GM12878 (cell line): ENCODE measurements at regions not wholly inside any gene's neighbourhood (a gene's known extent, or its start where the extent isn't known, plus 50 kb on each side); places are given as distances from the start of the nearest gene placed in this dataset.

Experiments used
- ATAC-seq: fragments of 200-7000 bp; cut with Tn5 transposase; 3 replicates; pipeline ENCODE4 v1.9.1; 2020; ENCODE audit warnings: mild to moderate bottlenecking, moderate library complexity
- BruUV-seq: library from RNA; stranded (reverse); fragments of 400-500 nt; replicated peaks from 2 replicates; lab custom pipeline; 2021; lab: Mats Ljungman, UMichigan
- CTCF ChIA-PET: fragments of 300-600 bp; sonication (Branson Sonifier 250); formaldehyde crosslinking; extraction: SDS; loops from one replicate; lab custom pipeline; 2021; ENCODE audit warnings: inconsistent platforms; lab: Yijun Ruan, JAX
- POLR2A ChIA-PET: fragments of 350-600 bp; formaldehyde crosslinking; extraction: SDS; loops from one replicate; lab custom pipeline; 2021; ENCODE audit warnings: inconsistent platforms; lab: Charles Lee
- RAD21 ChIA-PET: fragments of 300-600 bp; sonication (Branson Sonifier 250); formaldehyde crosslinking; loops from one replicate; lab custom pipeline; 2023; ENCODE audit warnings: antibody characterized with exemption; ENCODE audit not compliant: unreplicated experiment; lab: Charles Lee
- SMC1A ChIA-PET: fragments of 300-600 bp; sonication (Branson Sonifier 250); formaldehyde crosslinking; loops from one replicate; lab custom pipeline; 2023; ENCODE audit not compliant: unreplicated experiment, uncharacterized antibody; lab: Charles Lee
- DNase-seq: peaks from one replicate; pipeline ENCODE4 v3.0.0-alpha.2; 2011; ENCODE audit warnings: low read depth, low spot score
- FAIRE-seq: peaks from 3 replicates; lab custom pipeline; 2011; peaks lifted over from hg19 to GRCh38; lab: Jason Lieb, UNC
- H2AFZ ChIP-seq: 2 replicates; pipeline ENCODE4 v1.6.0; 2011; ENCODE audit warnings: low read depth, low read length, control low read depth; ENCODE audit not compliant: control insufficient read depth
- H3K27ac ChIP-seq: 2 replicates; pipeline ENCODE4 v1.5.1; 2011; ENCODE audit warnings: control low read depth; ENCODE audit not compliant: control insufficient read depth, insufficient read depth
- H3K27me3 ChIP-seq, 2 experiments: replicated peaks in 1 of 2; 2 replicates each; pipeline versions ENCODE4 v1.6.0 to v1.6.1; 2011; ENCODE audit warnings: low read length in 1 of 2; ENCODE audit not compliant: control insufficient read depth in 2 of 2, insufficient read depth in 2 of 2
- H3K36me3 ChIP-seq, 2 experiments: 2 replicates each; pipeline ENCODE4 v1.5.1; 2011; ENCODE audit warnings: low read length in 1 of 2; ENCODE audit not compliant: control insufficient read depth in 2 of 2, insufficient read depth in 2 of 2
- H3K4me1 ChIP-seq: 2 replicates; pipeline ENCODE4 v1.6.1; 2011; ENCODE audit warnings: mild to moderate bottlenecking, low read length, moderate library complexity, mixed read lengths; ENCODE audit not compliant: control insufficient read depth, insufficient read depth
- H3K4me2 ChIP-seq: 2 replicates; pipeline ENCODE4 v1.6.0; 2011; ENCODE audit warnings: control low read depth; ENCODE audit not compliant: control insufficient read depth, insufficient read depth
- H3K4me3 ChIP-seq: fragments of 200-600 bp; sonication (generic); 2 replicates; pipeline ENCODE4 v1.5.1; 2016
- H3K79me2 ChIP-seq: 2 replicates; pipeline ENCODE4 v1.6.0; 2011; ENCODE audit warnings: low read length; ENCODE audit not compliant: control insufficient read depth, insufficient read depth
- H3K9ac ChIP-seq: 2 replicates; pipeline ENCODE4 v1.8.0; 2011; ENCODE audit warnings: low read length, control low read depth, mixed read lengths; ENCODE audit not compliant: control insufficient read depth, insufficient read depth
- H3K9me3 ChIP-seq: replicated peaks from 3 replicates; pipeline ENCODE4 v1.5.1; 2011; ENCODE audit warnings: mild to moderate bottlenecking, low read length; ENCODE audit not compliant: control insufficient read depth, insufficient read depth
- H4K20me1 ChIP-seq: 2 replicates; pipeline ENCODE4 v1.6.0; 2011; ENCODE audit not compliant: control insufficient read depth, insufficient read depth
- BCL11A ChIP-seq: IDR thresholded peaks from 2 replicates; pipeline ENCODE4 v1.6.1; 2011; ENCODE audit warnings: low read depth, low read length
- CBFB ChIP-seq: IDR thresholded peaks from 2 replicates; pipeline ENCODE4 v1.6.1; 2016; ENCODE audit warnings: antibody characterized with exemption, low read depth
- CHD2 ChIP-seq: IDR thresholded peaks from 2 replicates; pipeline ENCODE4 v1.6.1; 2011; ENCODE audit warnings: low read depth, low read length, improper control_type of control experiment, borderline replicate concordance
- DPF2 ChIP-seq: fragments of 450-650 bp; IDR thresholded peaks from 2 replicates; pipeline ENCODE4 v1.6.1; 2017; ENCODE audit warnings: mild to moderate bottlenecking
- E2F8 ChIP-seq: fragments of 450-650 bp; IDR thresholded peaks from 2 replicates; pipeline ENCODE4 v1.6.1; 2018; ENCODE audit warnings: mild to moderate bottlenecking, low read depth, moderate library complexity; ENCODE audit not compliant: partially characterized antibody
- IKZF1 ChIP-seq: fragments of 450-650 bp; conservative IDR thresholded peaks from 2 replicates; pipeline ENCODE4 v1.6.1; 2017; ENCODE audit warnings: antibody characterized with exemption, mild to moderate bottlenecking
- JUNB ChIP-seq: IDR thresholded peaks from 2 replicates; pipeline ENCODE4 v1.6.1; 2016; ENCODE audit warnings: antibody characterized with exemption, mild to moderate bottlenecking
- LARP7 ChIP-seq: fragments of 450-650 bp; IDR thresholded peaks from 2 replicates; pipeline ENCODE4 v1.6.1; 2017; ENCODE audit warnings: mild to moderate bottlenecking
- RAD51 ChIP-seq: fragments of 450-650 bp; IDR thresholded peaks from 2 replicates; pipeline ENCODE4 v1.6.1; 2016; ENCODE audit warnings: moderate library complexity, mild to moderate bottlenecking, inconsistent platforms
- SP1 ChIP-seq: IDR thresholded peaks from one replicate; pipeline ENCODE4 v1.6.1; 2011; ENCODE audit warnings: low read depth, low read length
- WRNIP1 ChIP-seq: IDR thresholded peaks from 2 replicates; pipeline ENCODE4 v1.6.1; 2011; ENCODE audit warnings: low read depth, low read length, improper control_type of control experiment, borderline replicate concordance
- ZNF384 ChIP-seq: IDR thresholded peaks from 2 replicates; pipeline ENCODE4 v1.6.1; 2012; ENCODE audit warnings: low read depth, mild to moderate bottlenecking, low read length, improper control_type of control experiment, borderline replicate concordance
- WGBS: methylation state at CpG from one replicate; pipeline ENCODE4 v1.1.6; 2016; ENCODE audit warnings: low lambda C conversion rate; ENCODE audit not compliant: insufficient replicate concordance, insufficient coverage; ENCODE audit errors: missing lambda C conversion rate; 5-methylcytosine and 5-hydroxymethylcytosine counted together
- in situ Hi-C: fragments of 300-500 bp; cut with MboI; formaldehyde crosslinking; loops from 9 replicates; pipeline ENCODE4 v1.14.3; 2018; ENCODE audit warnings: mixed read lengths
- intact Hi-C: fragments of 100-400 bp; cut with micrococcal nuclease; formaldehyde crosslinking; loops from one replicate; pipeline ENCODE4 v1.14.2; 2022; ENCODE audit not compliant: unreplicated experiment
- TF ChIP-seq, protein P1 (sequence below): IDR thresholded peaks from 2 replicates; pipeline ENCODE4 v1.6.1; 2011; ENCODE audit warnings: borderline replicate concordance, low read depth, mild to moderate bottlenecking, moderate library complexity, low read length; ENCODE audit not compliant: insufficient read depth, poor library complexity, severe bottlenecking
- TF ChIP-seq, protein P2 (sequence below): fragments of 450-650 bp; IDR thresholded peaks from 2 replicates; pipeline ENCODE4 v1.6.1; 2014; ENCODE audit warnings: mild to moderate bottlenecking

DNA sequence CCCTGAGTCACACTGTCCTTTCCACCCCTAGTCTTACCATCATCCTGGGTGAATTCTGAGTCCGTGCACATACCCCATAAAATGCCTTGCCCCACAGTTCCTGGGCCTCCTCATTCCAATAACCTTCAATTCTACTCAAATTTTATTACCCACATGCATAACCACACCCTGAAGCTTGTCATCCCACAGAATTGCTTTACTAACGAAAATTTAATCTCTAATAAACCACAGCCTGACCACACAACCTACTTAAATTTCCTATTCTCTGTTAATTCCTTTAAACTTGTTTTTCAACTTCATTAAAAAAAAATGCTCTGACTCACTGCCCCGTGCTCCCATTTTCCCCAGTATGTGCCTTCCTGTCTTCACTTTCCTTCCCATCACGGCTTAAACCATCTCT is 205.9 kb downstream of the PHLDA1 start:
- TF ChIP-seq, protein P1, sequence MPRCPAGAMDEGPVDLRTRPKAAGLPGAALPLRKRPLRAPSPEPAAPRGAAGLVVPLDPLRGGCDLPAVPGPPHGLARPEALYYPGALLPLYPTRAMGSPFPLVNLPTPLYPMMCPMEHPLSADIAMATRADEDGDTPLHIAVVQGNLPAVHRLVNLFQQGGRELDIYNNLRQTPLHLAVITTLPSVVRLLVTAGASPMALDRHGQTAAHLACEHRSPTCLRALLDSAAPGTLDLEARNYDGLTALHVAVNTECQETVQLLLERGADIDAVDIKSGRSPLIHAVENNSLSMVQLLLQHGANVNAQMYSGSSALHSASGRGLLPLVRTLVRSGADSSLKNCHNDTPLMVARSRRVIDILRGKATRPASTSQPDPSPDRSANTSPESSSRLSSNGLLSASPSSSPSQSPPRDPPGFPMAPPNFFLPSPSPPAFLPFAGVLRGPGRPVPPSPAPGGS: no peak
- no peak for TF ChIP-seq LARP7
- no peak for TF ChIP-seq E2F8
- no peak for TF ChIP-seq WRNIP1
- no peak for TF ChIP-seq RAD51
- no peak for TF ChIP-seq JUNB
- TF ChIP-seq CHD2: no peak
- no peak for TF ChIP-seq BCL11A
- TF ChIP-seq, protein P2, sequence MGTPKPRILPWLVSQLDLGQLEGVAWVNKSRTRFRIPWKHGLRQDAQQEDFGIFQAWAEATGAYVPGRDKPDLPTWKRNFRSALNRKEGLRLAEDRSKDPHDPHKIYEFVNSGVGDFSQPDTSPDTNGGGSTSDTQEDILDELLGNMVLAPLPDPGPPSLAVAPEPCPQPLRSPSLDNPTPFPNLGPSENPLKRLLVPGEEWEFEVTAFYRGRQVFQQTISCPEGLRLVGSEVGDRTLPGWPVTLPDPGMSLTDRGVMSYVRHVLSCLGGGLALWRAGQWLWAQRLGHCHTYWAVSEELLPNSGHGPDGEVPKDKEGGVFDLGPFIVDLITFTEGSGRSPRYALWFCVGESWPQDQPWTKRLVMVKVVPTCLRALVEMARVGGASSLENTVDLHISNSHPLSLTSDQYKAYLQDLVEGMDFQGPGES: no peak
- no peak for TF ChIP-seq SP1
- no peak for TF ChIP-seq DPF2
- TF ChIP-seq CBFB: no peak
- no peak for TF ChIP-seq IKZF1
- no peak for TF ChIP-seq ZNF384
- TF ChIP-seq, all 136 proteins: peak for 0

More for the DNA sequence above, 205.9 kb downstream of the PHLDA1 start:
- H3K4me1 ChIP-seq: no peaks in the 10 kb centered on the region
- H3K27ac ChIP-seq: no peak overlapping the region
- no peak overlapping the region for H3K9ac ChIP-seq
- ChIA-PET POLR2A (no interaction called here), SMC1A (interaction anchor here (1.0 to 1.4 kb wide), 3 partner anchors 17 to 211 kb away, joined by 3 to 4 read pairs (median 3); no protein-coding TSS in a partner anchor), RAD21 (interaction anchor here (1.0 kb wide), 1 partner anchor 71 kb away, joined by 3 read pairs; no protein-coding TSS in a partner anchor), CTCF (no interaction called here)
- no peaks in the 10 kb centered on the region for H3K9me3 ChIP-seq
- intact Hi-C loops (no loop called here), in situ Hi-C loops (no loop called here)
- H3K4me2 ChIP-seq: no peak overlapping the region
- no peaks in the 10 kb centered on the region for H3K79me2 ChIP-seq
- ATAC-seq (no peak), FAIRE-seq (no peak), DNase-seq (no peak)
- no peak overlapping the region for H2AFZ ChIP-seq
- H3K27me3 ChIP-seq: no peaks in the 10 kb centered on the region
- BruUV-seq: no TSS peak
- WGBS: 5% methylated on average over 4 of the region's 4 CpGs
- H3K36me3 ChIP-seq: no peaks in the 10 kb centered on the region
- no peaks in the 10 kb centered on the region for H4K20me1 ChIP-seq
- no peak overlapping the region for H3K4me3 ChIP-seq
